Esophagus mucosa (tissue), 1 donor: ENCODE measurements at regions not wholly inside any gene's neighbourhood (a gene's known extent, or its start where the extent isn't known, plus 50 kb on each side); places are given as distances from the start of the nearest gene placed in this dataset.

ENCODE experiments used
- ATAC-seq: fragments of 200-7000 bp; cut with Tn5 transposase; one replicate; pipeline ENCODE4 v1.9.1; 2020
- donor health status: DM: yes; HTN: yes; CAD: no.

DNA sequence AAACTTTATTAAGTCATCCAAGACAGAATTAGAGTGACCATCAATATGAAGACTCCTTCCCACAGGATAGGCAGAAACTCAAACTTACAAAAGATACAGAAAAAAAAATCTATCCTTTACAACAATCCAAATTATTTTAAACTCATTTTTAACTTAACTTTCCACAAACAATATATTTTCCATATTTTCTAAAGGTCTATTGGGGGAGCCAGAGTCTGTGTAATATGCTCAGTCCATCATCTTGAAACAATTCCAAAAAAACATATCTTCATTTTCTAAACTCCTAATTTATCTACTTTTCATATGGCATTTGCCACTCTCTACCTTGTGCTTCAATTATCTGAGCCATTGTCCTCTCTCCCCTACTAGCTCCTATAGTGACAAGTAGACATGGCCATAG lies 378.1 kb downstream of the PDGFC start:
- ATAC-seq = no peak

GRCh38 chr4:156591679-156592078 lies 379.9 kb downstream of the PDGFC start:
- no peak for ATAC-seq

- ATAC-seq = no peak
Observed at GRCh38 chr4:156584100-156584499, 387.5 kb downstream of the PDGFC start.

DNA sequence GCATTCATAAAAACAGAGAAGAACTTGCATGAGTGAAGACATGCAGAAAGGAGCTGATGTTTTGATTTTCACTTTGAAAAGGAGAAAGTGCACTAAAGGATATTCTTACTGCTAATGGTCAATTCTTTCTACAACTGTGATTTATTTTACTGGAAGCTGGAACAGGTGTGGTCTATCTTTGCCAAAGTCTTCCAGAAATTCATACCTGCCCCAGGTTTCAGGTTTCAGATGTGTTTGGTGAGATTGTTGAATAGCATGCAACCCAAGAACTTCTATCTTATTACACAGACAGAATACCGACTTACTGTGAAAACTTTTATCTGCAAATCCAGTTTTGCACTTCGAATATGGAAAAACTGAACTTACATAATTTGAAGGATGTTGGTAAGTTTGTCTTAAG lies 388.3 kb downstream of the PDGFC start:
- no peak for ATAC-seq

GRCh38 chr4:156581282-156582063 lies 390.1 kb downstream of the PDGFC start:
- ATAC-seq = no peak

- ATAC-seq = no peak
Observed at GRCh38 chr4:156578713-156579112, 392.9 kb downstream of the PDGFC start.

- ATAC-seq = no peak
Observed at GRCh38 chr4:156578005-156578404, 393.6 kb downstream of the PDGFC start.

GRCh38 chr4:156576946-156577345 lies 394.7 kb downstream of the PDGFC start:
- no peak for ATAC-seq

DNA sequence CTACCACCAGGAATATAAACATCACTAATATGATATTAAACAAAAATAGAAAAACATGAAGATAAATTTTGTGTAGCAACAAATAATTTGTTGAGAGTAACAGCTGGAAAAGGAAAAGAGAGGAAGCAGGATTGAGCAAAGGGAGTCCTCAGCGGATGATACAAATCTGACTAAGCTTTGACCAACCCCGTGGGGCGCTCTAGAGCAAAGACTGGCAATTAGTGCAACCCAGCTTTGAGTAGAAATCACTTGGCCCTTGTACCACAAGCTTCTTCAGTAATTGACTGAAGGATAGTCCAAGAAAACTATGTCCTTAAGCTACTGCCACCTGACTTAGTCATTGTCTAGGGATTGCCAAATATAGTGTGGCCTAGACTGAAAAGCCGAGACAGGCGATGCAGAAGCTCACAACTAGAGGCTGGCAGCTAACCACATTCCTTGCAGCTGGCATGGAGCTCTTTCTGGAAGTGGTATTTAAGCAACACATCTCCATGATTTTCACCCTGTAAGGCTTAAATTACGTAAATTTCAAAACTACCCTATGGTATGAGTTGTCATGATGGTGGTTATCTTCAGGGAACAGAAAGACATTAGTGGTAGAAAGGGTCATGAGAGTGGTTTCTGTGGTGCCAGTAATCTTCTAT lies 396.0 kb downstream of the PDGFC start:
- ATAC-seq = no peak

GRCh38 chr4:156571146-156571545 lies 400.5 kb downstream of the PDGFC start:
- ATAC-seq = no peak

GRCh38 chr4:156569535-156569934 lies 402.1 kb downstream of the PDGFC start:
- ATAC-seq = no peak

GRCh38 chr4:156568484-156568883 lies 403.1 kb downstream of the PDGFC start:
- ATAC-seq = no peak

DNA sequence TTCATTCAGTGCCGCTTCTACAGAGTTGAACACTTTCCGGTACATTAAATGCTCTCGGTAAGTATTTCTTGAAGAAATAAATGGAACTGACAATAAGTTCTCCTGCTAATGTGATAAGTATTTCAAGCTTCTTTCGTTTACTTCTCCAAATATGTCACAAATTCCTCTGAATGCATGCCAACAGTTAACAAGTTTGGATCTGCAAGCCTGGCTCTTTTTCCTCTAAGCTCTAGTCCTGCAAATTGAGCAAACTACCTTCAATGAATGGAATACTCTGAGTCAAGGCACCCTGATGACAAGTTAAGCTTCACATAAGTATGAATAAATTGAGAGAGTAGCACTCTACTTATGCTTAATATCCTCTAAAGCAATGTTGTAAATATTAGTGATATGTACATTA lies 403.6 kb downstream of the PDGFC start:
- ATAC-seq = peak; percentile 84

- ATAC-seq = no peak
Observed at GRCh38 chr4:156560701-156561100, 410.9 kb downstream of the PDGFC start.

DNA sequence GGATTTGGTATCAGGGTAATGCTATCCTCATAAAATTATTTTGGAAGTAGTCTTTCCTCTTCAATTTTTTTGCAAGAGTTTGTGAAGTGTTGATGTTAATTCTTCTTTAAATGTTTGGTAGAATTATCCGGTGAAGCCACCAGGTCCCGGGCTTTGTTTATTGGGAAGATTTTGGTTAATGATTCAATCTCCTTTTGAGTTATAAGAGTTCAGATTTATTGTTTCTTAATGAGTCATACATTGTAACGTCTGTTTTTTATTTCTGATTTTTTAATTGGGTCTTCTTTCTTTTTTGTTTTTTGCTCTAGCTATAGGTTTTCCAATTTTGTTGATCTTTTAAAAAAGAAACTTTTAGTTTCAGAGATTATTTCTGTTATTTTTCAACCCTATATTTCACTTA lies 412.3 kb downstream of the PDGFC start:
- no peak for ATAC-seq

- ATAC-seq = no peak
Observed at GRCh38 chr4:156558373-156559025, 413.1 kb downstream of the PDGFC start.

GRCh38 chr4:156557920-156558319 lies 413.7 kb downstream of the PDGFC start:
- no peak for ATAC-seq

- no peak for ATAC-seq
Observed at GRCh38 chr4:156556336-156556735, 415.3 kb downstream of the PDGFC start.

DNA sequence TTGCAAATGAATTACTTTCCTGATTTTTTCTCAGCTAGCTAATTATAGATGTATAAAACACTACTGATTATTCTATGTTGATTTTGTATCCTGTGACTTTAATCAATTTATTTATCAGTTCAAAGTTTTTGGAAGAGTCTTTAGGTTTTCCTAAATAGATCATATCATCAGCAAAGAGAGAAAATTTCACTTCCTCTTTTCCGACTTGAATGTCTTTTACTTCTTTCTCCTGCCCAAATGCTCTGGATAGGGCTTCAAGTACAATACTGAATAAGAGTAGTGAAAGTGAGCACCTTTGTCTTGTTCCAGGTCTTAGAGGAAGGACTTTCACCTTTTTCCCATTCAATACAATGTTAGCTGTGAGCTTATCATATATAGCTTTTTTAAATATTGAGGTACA lies 417.9 kb downstream of the PDGFC start:
- ATAC-seq = no peak

DNA sequence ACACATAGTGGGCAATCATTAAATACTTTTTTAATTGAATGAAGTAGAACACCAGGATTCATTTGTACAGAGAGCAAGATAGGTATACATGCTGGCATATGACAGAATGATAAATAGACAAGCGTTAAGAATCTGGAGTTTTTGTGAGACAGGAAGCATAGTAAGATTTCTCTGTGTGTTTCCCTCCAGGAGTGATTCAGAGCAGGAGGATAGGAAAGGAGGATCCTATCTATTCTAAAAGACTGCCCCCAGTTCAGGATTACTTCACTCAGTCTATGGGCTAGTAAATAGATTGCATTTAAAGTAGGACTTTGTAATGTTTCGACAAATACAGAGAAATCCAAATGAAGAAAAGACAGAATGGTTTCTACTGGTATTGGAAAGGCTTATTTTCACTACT lies 423.7 kb downstream of the PDGFC start:
- no peak for ATAC-seq

DNA sequence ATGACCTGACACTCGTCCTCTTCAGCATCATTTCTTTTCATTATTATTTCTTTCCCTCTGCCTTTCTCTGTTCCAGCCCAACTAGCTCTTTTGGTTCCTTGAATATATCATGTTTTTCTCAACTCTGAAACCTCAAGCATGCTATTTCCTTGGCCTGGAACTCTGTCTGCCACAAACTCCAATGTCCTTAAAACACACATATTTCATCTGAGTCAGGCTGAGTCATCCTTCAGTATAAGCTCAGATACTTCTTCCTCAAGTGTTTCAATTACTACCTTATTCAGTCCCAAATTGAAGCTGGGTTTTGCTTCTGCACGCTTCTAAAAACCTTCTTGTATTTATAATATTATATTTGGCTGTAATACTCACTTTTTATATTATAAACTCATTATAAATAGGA lies 424.2 kb downstream of the PDGFC start:
- peak; percentile 61 for ATAC-seq

DNA sequence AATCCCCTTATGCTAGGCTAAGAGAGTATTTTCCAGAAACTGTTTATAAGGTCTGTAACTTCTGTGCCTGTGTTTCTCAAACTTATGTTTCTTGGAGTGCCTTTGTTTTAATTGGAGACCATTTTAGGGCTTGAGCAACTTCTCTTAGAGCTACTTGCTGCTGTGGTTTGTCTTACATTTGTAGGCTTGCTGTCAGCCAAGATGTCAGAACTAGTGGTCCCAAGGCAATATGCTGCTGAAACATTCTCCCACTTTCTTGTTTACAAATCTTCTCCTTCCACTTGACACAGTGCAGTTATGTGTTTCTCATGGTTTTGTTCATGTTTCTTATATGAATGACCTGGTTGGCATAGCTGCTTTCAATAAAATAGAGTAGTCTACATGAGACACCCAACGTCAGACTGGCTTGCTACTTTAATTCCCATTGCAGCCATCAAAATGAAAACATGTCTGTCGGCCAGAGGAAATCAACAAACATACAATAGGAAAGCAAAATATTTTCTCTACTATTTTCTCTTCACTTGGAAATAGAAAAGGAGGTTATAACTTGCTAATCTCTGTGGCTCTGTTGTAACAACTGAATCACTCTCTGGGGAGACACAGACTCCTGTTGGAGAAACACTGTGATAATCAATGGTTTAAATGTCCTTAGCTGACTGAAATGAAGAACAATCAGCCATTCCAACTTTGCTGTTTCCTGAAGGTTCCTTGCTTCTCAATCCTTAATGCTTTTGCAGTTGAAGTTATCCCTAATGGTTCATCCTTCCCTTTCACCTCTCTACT lies 426.4 kb downstream of the PDGFC start:
- no peak for ATAC-seq

DNA sequence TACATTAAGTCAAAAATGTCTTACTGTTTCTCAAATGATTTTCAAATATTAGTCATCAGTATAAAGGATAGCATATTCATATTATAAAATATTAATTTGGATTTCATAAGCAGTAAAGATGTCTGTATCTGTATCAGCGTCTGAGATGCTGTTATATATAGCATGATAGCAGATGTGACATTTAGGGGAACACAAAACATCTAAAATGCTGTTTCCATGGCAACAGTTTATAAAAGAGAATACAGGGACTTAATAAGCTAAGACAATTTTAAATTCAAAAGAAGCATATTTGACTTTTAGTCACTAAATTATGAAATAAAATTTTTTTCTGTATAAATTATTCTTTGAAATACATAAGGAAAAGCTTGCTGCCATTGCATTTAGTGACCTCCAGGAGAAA lies 432.2 kb downstream of the PDGFC start:
- ATAC-seq = no peak
